ENCODE measurements at regions not wholly inside any gene's neighbourhood (a gene's known extent, or its start where the extent isn't known, plus 50 kb on each side); places are given as distances from the start of the nearest gene placed in this dataset.
"Not testable (repeated sequence)": the region's sequence is repeated elsewhere in the genome, so short reads cannot be mapped to it uniquely, and the experiment has no call there.

DNA sequence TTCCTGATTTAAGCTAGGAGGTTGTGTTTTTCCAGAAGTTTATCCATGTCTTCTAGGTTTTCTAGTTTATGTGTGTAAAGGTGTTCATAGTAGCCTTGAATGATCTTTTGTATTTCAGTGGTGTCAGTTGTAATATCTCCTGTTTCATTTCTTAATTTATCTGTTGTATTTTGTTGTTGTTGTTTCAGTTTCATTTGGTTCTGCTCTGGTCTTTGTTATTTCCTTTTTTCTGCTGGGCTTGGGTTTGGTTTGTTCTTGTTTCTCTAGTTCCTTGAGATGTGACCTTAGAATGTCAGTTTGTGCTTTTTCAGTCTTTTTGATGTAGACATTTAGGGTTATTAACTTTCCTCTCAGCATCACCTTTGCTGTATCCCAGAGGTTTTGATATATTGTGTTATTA is 62.8 kb downstream of the SCP2D1 start:
- DNase-seq: not testable (repeated sequence)

DNA sequence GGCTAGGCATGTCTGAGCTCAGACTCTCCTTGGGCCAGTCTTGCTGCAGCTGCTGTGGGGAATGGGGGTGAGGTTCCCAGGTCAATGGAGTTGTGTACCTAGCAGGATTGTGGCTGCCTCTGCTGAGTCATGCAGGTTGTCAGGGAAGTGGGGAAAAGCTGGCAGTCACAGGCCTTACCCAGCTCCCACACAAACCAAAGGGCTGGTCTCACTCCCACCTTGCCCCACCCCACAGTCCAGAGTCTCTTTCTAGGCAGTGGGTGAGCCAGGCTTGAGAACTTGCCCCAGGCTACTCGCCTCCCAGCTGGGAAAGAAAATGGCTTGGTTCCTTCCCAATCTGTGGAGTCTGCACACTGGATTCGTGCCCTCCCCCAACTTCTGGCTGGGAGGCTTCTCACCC is 65.7 kb downstream of the SCP2D1 start:
- no peak for DNase-seq

DNA sequence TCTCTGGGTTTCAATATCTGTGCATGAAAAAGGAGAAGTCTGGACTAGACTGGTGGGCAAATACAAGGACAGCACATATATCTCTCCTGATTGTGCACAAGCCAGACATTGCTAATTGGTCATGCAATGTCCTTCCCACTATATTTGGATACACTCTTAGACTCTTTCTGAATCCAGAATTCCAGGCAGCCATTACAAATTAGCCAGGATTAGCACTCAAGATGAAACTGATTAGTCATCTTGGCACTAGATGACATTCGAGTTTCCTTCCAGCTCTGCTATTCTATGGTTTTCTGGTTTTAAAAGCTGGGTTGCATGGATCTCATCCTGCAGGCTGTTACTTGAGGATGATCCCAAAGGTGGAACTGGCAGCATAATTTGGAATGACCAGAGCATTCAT is 73.2 kb downstream of the SCP2D1 start:
- DNase-seq: no peak

DNA sequence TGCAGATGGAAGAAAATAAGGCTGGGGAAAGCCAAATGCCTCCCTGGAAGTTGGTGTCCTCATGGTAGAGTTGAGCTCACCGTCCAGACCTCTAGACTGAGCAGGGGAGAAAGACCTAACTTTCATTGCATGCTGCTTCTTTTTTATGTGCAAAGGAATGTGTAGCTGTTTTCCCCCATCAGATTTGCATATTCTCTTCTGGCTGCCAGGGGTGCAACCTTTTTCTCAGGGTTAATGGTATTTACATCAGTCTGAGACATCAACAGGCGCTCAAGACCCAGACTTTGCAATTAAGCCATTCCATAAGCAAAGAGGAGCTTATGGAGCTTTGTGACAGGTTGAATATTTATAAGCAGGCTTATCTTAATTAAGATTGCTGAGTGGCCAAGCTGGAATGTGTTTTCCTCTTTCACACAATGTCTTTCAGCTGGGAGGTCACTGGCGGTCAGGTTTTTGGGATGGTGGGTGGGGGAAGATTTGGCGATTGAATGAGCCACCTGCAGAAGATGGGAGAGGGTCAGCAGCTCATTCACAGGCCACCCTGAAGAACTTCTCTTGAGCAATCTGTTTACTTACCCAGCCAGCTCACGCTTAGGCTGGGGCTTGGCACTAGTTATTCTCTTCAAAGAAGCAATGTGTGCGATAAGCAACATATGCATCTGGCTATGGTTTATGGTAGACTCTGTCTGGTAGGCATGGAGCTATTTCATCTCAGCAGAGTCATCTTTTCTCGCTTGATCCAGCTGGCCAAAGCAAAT is 88.6 kb downstream of the SCP2D1 start:
- no peak for DNase-seq

DNA sequence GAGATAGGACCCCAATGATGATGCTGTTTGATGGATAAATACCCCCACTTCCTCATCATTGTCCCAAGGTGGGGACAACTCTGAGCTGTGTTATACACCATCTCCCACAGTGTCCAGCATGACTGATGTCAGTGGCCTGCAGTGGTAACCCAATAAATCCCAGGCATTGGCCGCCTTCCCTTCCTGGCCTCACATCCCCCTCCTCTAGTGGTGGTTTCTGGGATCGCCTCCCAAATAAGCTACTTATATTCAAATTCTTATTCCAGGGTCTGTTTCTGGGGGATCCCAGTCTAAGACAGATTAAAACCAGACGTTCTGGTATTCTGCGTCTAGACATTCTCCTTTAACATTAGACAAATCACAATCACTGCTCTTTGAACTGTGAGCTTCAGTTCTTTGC is 90.6 kb downstream of the SCP2D1 start:
- DNase-seq: no peak

DNA sequence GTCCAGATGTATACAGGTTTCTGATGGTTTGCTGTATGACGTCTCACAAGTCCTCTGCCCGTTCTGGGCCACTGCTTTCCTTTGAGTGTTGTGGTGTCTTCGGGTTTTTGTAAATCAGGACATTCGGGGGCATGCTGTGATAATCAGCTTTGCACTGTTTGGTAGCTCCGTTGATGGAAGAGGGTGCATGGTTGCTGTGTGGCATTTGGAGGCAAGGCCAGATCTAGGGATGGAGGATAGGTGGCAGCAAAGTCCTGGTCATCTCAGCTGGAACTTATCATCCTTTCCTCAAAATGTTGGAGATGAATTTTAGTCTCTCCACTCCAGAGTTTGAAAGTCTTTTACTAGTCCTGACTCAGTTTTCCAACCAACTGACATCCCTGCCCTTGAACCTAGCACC is 91.0 kb downstream of the SCP2D1 start:
- no peak for DNase-seq

DNA sequence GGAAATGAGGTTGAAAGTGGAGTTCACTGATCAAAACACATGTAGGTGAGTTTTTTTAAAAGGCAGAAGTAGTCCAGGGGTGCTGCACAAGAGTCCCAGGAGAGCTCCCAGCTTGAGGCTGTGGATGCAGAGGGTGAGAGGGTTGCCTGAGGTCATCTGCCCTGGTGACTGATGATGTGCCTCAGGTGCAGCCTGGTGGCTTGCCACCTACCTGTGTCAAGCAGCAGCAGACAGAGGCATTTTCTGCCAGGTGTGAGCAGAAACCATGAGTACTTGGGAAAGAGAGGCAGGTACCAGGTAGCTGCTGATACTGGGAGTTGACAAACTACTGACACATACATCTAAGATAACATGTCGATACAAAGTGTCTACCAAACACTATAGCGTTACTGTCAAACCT is 92.5 kb downstream of the SCP2D1 start:
- DNase-seq: no peak

DNA sequence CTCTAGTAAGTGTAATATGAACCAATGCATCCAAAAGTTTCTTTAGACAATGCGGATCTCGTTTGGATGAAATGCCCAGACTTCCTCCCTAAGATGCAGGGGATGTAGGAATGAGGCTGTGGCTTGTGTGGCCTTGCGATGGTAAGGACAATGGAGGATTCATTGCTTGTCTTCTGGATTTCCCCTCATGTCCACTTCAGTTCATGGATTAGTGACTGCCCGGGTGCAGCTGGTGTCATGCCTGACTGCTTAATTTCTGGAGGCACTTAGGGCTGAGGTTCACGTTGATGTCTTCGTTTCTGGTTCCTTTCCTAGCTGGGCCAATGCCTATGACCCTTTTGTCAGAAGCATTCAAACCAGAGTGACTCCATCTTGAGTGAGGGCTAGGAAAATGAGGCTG is 93.8 kb downstream of the SCP2D1 start:
- DNase-seq: no peak

DNA sequence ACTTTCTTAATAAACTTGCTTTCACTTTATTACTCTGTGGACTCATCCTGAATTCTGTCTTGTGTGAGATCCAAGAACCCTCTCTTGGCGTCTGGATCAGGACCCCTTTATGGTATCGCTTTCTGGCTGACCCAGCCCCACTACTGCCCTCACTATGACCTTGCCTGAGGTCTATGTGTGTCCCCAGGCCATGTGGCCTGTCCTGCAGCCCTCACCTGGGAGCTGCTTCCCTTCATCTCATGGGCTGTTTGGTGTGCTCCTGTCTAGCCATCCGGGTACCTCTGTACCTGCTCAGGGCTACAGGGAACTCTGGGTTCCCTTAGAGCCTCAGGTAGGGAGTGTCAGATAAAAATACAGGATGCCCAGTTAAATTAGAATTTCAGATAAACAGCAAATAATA is 94.5 kb downstream of the SCP2D1 start:
- DNase-seq: no peak

DNA sequence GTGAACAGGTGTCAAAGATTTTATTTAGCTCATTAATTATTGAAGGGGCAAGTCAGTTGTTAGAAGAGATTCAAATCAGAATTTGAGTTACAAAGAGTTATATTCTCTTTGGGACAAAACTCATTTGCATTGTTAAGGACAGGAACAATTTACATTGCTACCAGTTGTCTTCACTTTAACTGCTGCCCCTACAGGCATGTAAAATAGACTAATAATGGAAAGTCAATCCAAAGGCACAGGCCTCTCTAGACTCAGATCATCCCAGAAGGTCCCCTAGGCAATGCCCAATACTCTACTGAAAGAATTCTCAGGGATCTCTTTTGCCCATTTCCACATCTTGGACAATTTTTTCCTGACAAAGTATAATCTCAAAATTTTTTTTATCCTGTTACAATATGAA is 95.7 kb downstream of the SCP2D1 start:
- no peak for DNase-seq

DNA sequence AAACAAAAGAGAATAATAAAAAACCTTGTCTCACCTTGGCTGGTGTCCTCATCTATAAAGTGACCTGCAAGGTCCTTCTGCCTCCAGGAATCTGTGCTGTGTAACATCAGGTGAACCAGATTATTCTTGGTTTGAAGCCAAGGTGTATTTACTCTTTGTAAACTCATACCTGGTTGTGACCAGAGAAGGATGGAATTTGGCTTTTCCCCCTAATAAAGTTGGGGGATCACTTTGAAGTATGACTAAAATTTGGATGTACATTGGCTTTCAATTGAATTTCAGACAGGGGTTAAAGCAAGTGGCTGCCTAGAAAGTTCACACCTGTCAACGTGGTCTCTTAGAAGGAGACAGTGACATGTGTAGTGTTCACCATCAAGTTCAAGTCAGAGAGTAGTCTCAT is 100.1 kb downstream of the SCP2D1 start:
- no peak for DNase-seq

DNA sequence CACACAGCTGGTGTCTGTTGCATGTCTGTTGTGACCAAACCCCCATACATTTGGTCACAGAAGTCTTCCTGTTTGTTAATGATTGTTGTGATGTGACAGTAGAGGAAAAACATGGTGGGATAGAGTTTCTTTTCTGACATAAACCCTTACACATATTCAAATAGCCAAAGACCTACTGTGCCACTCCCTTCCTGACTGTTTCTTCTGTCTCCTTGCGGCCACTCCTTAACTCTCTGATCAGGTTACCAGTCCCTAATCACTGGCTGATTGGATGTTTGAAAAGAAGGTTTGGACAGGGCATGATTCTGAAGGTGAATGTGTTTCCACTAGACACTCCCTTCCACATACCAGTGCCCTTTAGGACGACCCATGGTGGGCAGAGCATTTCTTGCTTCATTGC is 101.2 kb downstream of the SCP2D1 start:
- no peak for DNase-seq

DNA sequence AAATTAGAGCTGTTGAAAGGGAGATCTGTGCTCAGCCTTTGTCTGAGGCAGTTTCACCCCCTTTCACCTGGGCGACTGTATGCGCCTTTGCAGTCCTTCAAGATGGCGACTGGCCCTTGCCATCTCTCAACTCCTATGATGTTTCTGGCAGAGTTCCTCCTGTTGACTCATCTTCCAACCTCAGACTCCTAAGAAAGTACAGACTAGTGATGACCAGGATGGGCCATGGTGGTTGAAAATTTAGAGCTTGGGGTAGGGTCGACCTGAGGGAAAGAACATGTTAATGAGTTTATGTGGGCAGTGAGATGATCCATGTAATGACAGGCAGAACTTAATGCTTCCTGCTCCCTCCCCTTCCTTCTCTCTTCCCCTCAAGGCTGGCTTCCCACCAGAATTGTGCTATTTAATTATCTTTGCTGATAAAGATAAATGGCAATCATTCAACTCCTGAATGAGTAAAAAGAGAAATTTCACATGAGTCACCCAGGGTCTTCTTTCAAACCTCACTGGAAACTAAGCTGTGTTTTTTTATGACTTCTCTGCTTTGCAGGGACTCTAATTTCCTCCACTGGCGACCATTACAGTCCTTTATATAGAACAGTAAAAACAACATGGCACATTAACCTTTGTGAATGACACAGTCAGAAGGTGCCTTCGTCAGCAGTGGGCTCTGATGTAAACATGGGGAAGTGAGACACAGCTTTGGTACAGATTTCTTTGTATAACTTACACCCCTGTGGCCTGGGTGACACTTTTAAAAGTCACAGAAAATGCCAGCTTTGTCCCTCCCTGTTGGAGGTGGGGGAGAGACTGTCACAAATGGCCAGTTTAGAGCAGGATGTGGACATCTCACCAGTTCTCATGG is 103.5 kb downstream of the SCP2D1 start:
- DNase-seq: no peak

DNA sequence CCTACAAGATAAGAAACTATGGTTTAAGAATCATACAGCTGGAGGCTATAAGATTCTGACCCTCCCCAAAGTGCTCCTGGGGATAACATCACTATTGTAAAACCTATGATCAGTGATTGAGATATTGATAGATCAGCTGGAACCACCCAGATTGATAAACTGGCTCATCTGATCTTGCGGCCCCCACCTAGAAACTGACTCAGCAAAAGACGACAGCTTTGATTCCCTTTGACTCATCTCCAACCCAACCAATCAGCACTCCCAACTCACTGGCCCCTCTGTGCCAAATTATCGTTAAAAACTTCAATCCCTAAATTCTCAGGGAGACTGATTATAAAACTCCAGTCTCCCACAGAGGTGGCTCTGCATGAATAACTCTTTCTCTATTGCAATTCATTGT is 106.4 kb downstream of the SCP2D1 start:
- no peak for DNase-seq

DNA sequence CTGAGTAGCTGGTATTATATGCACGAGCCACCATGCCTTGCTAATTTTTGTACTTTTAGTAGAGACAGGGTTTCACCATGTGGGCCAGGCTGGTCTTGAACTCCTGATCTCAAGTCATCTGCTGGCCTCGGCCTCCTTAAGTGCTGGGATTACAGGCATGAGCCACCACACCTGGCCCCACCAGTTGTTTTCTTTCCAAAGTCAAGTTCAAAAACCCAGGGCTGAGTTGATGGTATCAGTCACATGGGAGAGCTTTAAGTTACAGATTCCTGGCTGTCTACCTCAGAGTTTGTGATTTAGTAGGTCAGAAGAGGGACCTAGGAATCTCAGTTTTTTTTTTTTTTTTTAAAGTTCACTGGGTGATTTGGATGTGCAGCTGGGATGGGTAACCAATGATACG is 107.7 kb downstream of the SCP2D1 start:
- no peak for DNase-seq

DNA sequence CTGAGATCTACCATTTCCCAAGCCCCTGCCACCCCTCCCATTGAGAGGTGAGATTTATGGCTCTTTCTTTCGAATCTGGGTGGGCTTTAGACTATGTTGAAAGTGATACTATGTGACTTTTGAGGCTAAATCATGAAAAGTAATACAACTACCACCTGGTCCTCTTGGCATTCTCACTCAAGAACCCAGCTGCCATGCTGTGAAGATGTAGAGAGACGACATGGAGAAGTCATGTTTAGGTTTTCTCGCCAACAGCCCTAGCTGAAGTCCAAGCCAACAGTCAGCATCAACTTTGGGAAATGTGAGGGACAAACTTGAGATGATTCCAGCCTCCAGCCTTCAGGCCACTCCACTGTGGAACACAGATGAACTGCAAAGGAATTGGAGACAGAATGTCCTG is 108.7 kb downstream of the SCP2D1 start:
- no peak for DNase-seq

DNA sequence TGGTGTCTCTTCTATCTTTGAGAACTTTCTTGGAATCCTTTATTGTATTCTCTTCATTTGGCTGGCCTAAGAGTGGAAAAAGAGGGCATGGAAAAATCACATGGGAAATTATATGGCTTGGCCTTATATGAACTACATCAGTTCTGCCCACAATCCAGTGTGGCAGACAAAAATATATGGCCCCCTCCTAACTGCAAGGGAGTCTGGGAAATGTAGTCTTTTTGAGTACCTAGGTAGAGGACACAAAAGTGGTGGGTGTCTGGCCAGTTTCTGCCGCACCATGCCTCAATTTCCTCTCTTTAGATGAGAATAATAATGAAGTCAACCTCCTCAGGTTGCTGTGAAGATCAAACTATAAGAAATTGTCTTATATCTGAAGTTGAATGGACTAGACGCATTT is 109.3 kb downstream of the SCP2D1 start:
- DNase-seq: no peak

DNA sequence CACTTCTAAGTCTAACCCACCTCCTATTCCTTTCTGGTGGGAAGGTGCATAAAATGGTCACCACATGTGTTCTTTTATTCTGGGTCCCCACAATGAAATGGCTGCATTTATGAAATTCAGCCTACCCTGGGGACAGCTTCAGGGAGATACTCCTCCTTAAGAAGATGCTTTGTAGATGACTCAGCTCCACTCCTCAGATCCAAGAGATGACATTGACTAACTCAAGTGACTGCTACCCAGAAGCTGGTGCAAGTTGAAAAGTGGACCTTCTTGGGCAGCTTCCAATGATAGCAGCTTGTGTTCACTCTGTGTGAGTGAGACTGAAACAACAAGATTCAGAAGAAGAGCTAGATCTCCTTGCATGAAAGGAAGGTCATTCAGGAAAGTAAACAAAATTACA is 113.4 kb downstream of the SCP2D1 start:
- DNase-seq: no peak

DNA sequence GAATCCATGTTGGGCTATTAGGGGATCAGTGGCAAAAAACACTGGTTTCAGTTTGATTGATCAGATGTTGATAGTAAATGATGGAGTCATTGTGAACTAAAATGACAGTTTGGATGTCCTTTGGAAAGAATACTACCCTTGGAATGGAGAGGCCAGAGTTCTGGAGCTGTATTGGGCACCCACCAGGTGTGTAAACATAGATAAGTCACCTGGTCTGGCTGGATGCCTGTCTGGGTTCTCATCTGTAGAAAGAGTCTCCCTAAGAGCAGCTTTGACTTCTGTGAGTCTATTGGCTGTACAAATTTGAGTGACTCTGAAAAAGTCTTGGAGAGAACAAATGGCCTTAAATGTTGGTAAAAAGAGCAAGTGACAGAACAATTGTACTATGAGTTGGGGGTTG is 115.0 kb downstream of the SCP2D1 start:
- no peak for DNase-seq

DNA sequence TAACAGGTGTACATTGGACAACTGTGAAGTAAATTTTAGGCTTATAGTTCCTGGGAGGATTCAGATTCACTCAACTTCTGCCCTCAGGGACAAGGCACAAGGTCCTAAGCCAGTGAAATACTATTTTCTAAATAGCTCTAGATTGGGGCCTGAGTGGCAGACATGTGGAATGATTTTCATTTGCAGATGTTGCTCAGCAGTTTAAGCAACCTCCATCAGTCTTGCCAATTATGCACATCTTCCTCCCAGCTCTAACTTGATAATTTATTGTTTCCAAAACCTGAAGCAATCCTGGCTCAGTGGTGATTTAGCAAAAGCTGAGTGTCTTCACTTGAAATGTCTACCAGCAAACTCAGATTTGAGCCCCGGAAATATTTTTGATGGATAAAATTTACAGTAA is 116.2 kb downstream of the SCP2D1 start:
- no peak for DNase-seq

DNA sequence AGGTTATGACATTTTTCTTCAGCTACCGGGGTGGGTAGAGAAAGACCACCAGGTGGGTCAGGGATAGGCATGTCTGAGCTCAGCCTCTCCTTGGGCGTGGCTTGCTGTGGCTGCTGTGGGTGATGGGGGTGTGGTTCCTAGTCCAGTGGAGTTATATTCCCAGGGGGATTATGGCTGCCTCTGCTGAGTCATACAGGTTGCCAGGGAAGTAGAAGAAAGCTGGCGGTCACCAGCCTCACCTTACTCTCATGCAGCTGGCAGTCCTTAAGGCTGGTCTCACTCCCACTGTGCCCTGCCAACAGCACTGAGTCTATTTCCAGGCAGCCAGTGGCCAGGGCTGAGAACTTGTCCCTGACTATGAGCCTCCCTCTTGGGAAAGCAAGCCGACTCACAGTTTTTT is 130.0 kb downstream of the SCP2D1 start:
- no peak for DNase-seq

DNA sequence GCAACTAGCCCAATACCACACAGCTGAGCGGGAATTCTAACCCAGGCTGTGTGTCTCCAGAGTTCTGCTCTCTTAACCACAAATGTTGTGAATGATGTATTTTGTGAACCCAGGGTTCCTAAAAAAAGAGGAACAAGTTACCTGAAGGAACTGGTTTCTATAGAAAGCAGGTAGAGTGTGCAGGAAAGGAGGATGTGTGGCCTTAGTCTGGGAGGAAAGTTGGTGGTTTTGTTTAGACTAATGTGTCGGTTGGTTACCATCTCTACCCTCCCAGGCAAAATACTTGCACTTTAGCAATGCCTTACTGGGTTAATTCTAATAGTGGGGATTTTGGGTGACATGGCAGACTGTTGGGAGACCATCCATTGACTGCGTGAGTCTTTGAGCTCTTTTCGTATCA is 143.3 kb downstream of the SCP2D1 start:
- no peak for DNase-seq

DNA sequence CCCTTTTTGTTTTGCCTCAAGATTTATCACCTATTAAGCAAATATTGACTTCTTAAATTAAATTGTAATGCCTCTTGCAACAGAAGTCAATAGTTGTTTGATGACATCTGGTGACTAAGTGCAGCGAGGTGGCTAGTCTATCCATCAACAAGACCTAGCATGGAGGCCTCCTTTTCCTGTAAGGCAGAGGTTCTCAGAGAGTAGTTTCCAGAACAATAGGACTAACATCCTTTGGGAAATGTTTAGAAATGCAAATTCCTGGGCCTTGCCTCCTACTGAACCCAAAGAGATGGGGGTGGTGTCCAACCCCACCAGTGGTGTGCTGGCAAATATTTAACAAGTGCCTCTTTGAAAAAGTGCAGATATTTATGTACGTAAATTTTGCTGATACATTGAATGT is 143.7 kb downstream of the SCP2D1 start:
- no peak for DNase-seq

DNA sequence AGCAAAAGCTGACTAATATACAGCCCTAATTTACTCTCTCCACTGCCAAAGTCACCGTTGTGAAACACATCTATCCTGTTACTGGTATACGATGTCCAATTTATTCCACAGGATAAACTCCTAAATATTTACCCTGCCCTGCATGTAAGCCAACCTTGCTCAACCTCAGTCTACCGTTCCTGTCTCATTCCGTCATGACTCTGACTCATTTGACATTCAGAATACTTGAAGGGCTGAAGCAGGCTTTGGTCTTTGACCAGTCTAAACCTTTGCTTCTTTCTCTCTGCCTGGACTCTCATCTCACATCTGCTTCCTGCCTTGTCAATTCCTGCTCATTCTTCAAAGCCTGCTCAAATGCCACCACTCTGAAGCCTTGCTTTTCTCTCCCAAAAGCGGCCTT is 157.5 kb downstream of the SCP2D1 start:
- DNase-seq: no peak

DNA sequence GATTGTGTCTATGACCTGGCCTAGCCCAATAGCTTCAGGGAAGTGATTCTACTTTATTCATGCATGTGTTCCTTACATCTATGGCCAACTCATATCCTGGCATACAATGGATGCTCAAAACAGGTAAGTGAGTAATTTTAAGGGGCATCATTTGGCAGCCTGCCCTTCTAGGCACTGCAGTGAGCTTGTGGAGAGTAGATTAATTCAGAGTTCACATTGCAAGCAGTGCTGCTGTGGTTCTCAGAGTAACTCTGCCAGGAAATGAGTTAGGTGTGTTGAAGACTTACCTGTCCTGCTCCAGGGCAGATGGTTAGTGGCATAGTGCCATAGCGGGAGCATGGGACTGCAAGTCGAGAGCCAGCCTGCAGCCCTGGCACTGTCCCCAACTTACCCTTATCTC is 158.0 kb downstream of the SCP2D1 start:
- DNase-seq: no peak
